H9 (cell line): ENCODE measurements at regions not wholly inside any gene's neighbourhood (a gene's known extent, or its start where the extent isn't known, plus 50 kb on each side); places are given as distances from the start of the nearest gene placed in this dataset.

Source experiments
- DNase-seq: peaks from one replicate; pipeline ENCODE4 v3.0.0-alpha.2; 2017
- H2AFZ ChIP-seq: one replicate; pipeline ENCODE4 v1.6.1; 2013; ENCODE audit warnings: mild to moderate bottlenecking, low read length, control low read depth, moderate library complexity
- H2AK5ac ChIP-seq: 2 replicates; pipeline ENCODE4 v1.6.1; 2013; ENCODE audit warnings: low read length, control low read depth, mixed read lengths; ENCODE audit not compliant: insufficient read length
- H2BK120ac ChIP-seq: one replicate; pipeline ENCODE4 v1.6.1; 2013; ENCODE audit warnings: low read depth, mild to moderate bottlenecking, low read length, control low read depth, inconsistent platforms; ENCODE audit not compliant: poor library complexity, severe bottlenecking
- H2BK12ac ChIP-seq: 2 replicates; pipeline ENCODE4 v1.6.1; 2013; ENCODE audit warnings: low read length, control low read depth, mixed read lengths, low read depth; ENCODE audit not compliant: insufficient read length
- H2BK15ac ChIP-seq: 2 replicates; pipeline ENCODE4 v1.6.1; 2013; ENCODE audit warnings: low read depth, low read length, control low read depth
- H2BK20ac ChIP-seq: one replicate; pipeline ENCODE4 v1.6.1; 2013; ENCODE audit warnings: low read depth, mild to moderate bottlenecking, low read length, control low read depth, inconsistent platforms; ENCODE audit not compliant: poor library complexity, severe bottlenecking
- H2BK5ac ChIP-seq: 2 replicates; pipeline ENCODE4 v1.6.1; 2013; ENCODE audit warnings: low read length, control low read depth, mixed read lengths; ENCODE audit not compliant: insufficient read length
- H3K14ac ChIP-seq: 2 replicates; pipeline ENCODE4 v1.6.1; 2013; ENCODE audit warnings: low read length, control low read depth; ENCODE audit not compliant: insufficient read depth
- H3K18ac ChIP-seq: 2 replicates; pipeline ENCODE4 v1.6.1; 2013; ENCODE audit warnings: low read depth, mild to moderate bottlenecking, mixed read lengths, low read length, control low read depth; ENCODE audit not compliant: insufficient read length
- H3K23ac ChIP-seq: 2 replicates; pipeline ENCODE4 v1.6.1; 2013; ENCODE audit warnings: low read length, control low read depth, mixed read lengths, low read depth; ENCODE audit not compliant: insufficient read length
- H3K23me2 ChIP-seq: 2 replicates; pipeline ENCODE4 v1.6.1; 2013; ENCODE audit warnings: low read depth, mild to moderate bottlenecking, mixed read lengths, low read length, control low read depth; ENCODE audit not compliant: insufficient read length, poor library complexity, severe bottlenecking
- H3K27ac ChIP-seq: 2 replicates; pipeline ENCODE4 v1.5.1; 2013; ENCODE audit warnings: low read length, control low read depth, mixed read lengths, low read depth; ENCODE audit not compliant: insufficient read length
- H3K27me3 ChIP-seq: 2 replicates; pipeline ENCODE4 v1.6.1; 2013; ENCODE audit warnings: low read length, control low read depth, inconsistent platforms; ENCODE audit not compliant: insufficient read depth
- H3K4ac ChIP-seq: 2 replicates; pipeline ENCODE4 v1.6.1; 2013; ENCODE audit warnings: low read depth, mild to moderate bottlenecking, control low read depth, inconsistent platforms, low read length, moderate library complexity
- H3K4me1 ChIP-seq: 2 replicates; pipeline ENCODE4 v1.6.1; 2013; ENCODE audit warnings: low read length, control low read depth, inconsistent platforms; ENCODE audit not compliant: insufficient read depth
- H3K4me2 ChIP-seq: 2 replicates; pipeline ENCODE4 v1.6.1; 2013; ENCODE audit warnings: low read length, control low read depth, mixed read lengths; ENCODE audit not compliant: insufficient read length, insufficient read depth
- H3K56ac ChIP-seq: 2 replicates; pipeline ENCODE4 v1.6.1; 2013; ENCODE audit warnings: low read depth, mild to moderate bottlenecking, mixed read lengths, low read length, control low read depth; ENCODE audit not compliant: insufficient read length
- H3K79me1 ChIP-seq: 2 replicates; pipeline ENCODE4 v1.6.1; 2013; ENCODE audit warnings: low read depth, mild to moderate bottlenecking, moderate library complexity, low read length, control low read depth, inconsistent platforms; ENCODE audit not compliant: insufficient read depth, poor library complexity, severe bottlenecking
- H3K79me2 ChIP-seq: 2 replicates; pipeline ENCODE4 v1.6.1; 2013; ENCODE audit warnings: low read length, control low read depth, inconsistent platforms; ENCODE audit not compliant: insufficient read depth
- H3K9ac ChIP-seq: 2 replicates; pipeline ENCODE4 v1.6.1; 2013; ENCODE audit warnings: low read length, control low read depth, mixed read lengths; ENCODE audit not compliant: insufficient read length; ENCODE audit errors: extremely low read depth
- H3K9me3 ChIP-seq: one replicate; pipeline ENCODE4 v1.6.1; 2013; ENCODE audit warnings: low read depth, low read length, inconsistent platforms; ENCODE audit not compliant: control insufficient read depth
- H3T11ph ChIP-seq: one replicate; pipeline ENCODE4 v1.6.1; 2013; ENCODE audit warnings: mild to moderate bottlenecking, low read length, control low read depth, inconsistent platforms
- H4K20me1 ChIP-seq: one replicate; pipeline ENCODE4 v1.6.1; 2013; ENCODE audit not compliant: control insufficient read depth, insufficient read length, insufficient read depth
- H4K5ac ChIP-seq: 2 replicates; pipeline ENCODE4 v1.6.1; 2013; ENCODE audit warnings: low read depth, mild to moderate bottlenecking, mixed read lengths, low read length, control low read depth; ENCODE audit not compliant: insufficient read length
- H4K8ac ChIP-seq: replicated peaks from 2 replicates; pipeline ENCODE4 v1.6.1; 2013; ENCODE audit warnings: low read length, control low read depth, mixed read lengths, low read depth; ENCODE audit not compliant: insufficient read length
- H4K91ac ChIP-seq: 2 replicates; pipeline ENCODE4 v1.6.1; 2013; ENCODE audit warnings: low read depth, mild to moderate bottlenecking, moderate library complexity, mixed read lengths, low read length, control low read depth; ENCODE audit not compliant: insufficient read length
- H3K27ac Mint-ChIP-seq, 3 experiments: 2 replicates in 2 of 3; 3 replicates in 1 of 3; pipeline ENCODE4 v1.8.0; 2020 to 2021; ENCODE audit warnings: mixed read lengths in 3 of 3, mild to moderate bottlenecking in 1 of 3, moderate library complexity in 1 of 3
- H3K27me3 Mint-ChIP-seq: 2 replicates; pipeline ENCODE4 v1.8.0; 2021; ENCODE audit warnings: low read depth, mild to moderate bottlenecking, moderate library complexity, mixed read lengths
- H3K36me3 Mint-ChIP-seq, 3 experiments: 2 replicates in 2 of 3; 3 replicates in 1 of 3; pipeline ENCODE4 v1.8.0; 2020 to 2021; ENCODE audit warnings: low read depth in 3 of 3, mixed read lengths in 3 of 3; ENCODE audit not compliant: insufficient read depth in 1 of 3
- H3K4me1 Mint-ChIP-seq, 2 experiments: 2 replicates each; pipeline ENCODE4 v1.8.0; 2020; ENCODE audit warnings: mixed read lengths in 2 of 2
- H3K4me3 Mint-ChIP-seq, 2 experiments: 2 replicates in 1 of 2; 3 replicates in 1 of 2; pipeline ENCODE4 v1.8.0; 2020 to 2021; ENCODE audit warnings: mild to moderate bottlenecking in 2 of 2, mixed read lengths in 2 of 2, moderate library complexity in 1 of 2
- H3K9me3 Mint-ChIP-seq, 2 experiments: 2 replicates in 1 of 2; 3 replicates in 1 of 2; pipeline ENCODE4 v1.8.0; 2020; ENCODE audit warnings: mild to moderate bottlenecking in 2 of 2, mixed read lengths in 2 of 2, moderate library complexity in 1 of 2
- WGBS: extraction: QIAGEN DNeasy Blood & Tissue Kit; methylation state at CpG from one replicate; pipeline ENCODE4 v1.1.7; 2013; ENCODE audit warnings: missing lambda C conversion rate, low lambda C conversion rate, mixed read lengths; ENCODE audit not compliant: insufficient read length; ENCODE audit errors: extremely low coverage; 5-methylcytosine and 5-hydroxymethylcytosine counted together
- TF ChIP-seq, protein P1 (sequence below): fragments of 200-600 bp; sonication (generic); conservative IDR thresholded peaks from 3 replicates; pipeline ENCODE4 v1.8.0; 2021; ENCODE audit warnings: antibody characterized with exemption, mild to moderate bottlenecking

DNA sequence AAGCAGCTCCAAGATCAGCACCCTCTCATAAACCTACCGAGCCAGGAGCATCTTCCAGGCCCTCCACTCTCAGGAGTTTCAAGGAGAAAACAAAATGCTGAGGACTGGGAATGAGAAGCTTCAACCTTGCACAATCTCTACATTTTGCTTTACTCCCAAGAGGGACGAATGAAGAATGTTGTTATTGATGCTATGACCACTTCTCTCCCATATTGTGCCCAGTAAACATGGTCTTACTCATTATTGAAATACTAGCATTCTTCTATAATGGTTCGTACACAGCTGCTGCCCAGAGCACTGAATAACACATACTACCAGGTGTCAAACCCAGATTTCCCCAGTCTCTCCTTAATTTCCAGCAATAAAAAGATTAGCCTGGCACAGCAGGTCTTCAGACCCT lies 63.4 kb upstream of the BET1 start:
- H3K18ac ChIP-seq = no peak overlapping the region
- no peak overlapping the region for H3K4ac ChIP-seq
- H3K4me1 ChIP-seq = no peaks in the 10 kb centered on the region
- H3K79me2 ChIP-seq = no peaks in the 10 kb centered on the region
- Mint-ChIP-seq H3K27ac (no peak overlapping the region), H3K27me3 (no peaks in the 10 kb centered on the region), H3K4me1 (no peaks in the 10 kb centered on the region), H3K4me3 (no peak overlapping the region), H3K36me3 (no peaks in the 10 kb centered on the region), H3K9me3 (no peaks in the 10 kb centered on the region)
- DNase-seq = no peak
- H2BK20ac ChIP-seq = no peak overlapping the region
- no peak overlapping the region for H2AFZ ChIP-seq
- no peak overlapping the region for H3K23ac ChIP-seq
- H3K79me1 ChIP-seq = no peaks in the 10 kb centered on the region
- no peak overlapping the region for H3K4me2 ChIP-seq
- no peaks in the 10 kb centered on the region for H4K20me1 ChIP-seq
- H2BK15ac ChIP-seq = no peak overlapping the region
- no peak overlapping the region for H3K27ac ChIP-seq
- H3T11ph ChIP-seq = no peak overlapping the region
- no peak overlapping the region for H3K9ac ChIP-seq
- H2AK5ac ChIP-seq = no peak overlapping the region
- H2BK5ac ChIP-seq = no peak overlapping the region
- no peaks in the 10 kb centered on the region for H3K23me2 ChIP-seq
- no peak overlapping the region for H3K14ac ChIP-seq
- no peak overlapping the region for H2BK12ac ChIP-seq
- no peak overlapping the region for H4K5ac ChIP-seq
- no CpG with 5 or more reads among the region's 3 CpGs for WGBS
- no peak overlapping the region for H4K8ac ChIP-seq
- no peaks in the 10 kb centered on the region for H3K9me3 ChIP-seq
- no peaks in the 10 kb centered on the region for H3K27me3 ChIP-seq
- TF ChIP-seq, protein P1, sequence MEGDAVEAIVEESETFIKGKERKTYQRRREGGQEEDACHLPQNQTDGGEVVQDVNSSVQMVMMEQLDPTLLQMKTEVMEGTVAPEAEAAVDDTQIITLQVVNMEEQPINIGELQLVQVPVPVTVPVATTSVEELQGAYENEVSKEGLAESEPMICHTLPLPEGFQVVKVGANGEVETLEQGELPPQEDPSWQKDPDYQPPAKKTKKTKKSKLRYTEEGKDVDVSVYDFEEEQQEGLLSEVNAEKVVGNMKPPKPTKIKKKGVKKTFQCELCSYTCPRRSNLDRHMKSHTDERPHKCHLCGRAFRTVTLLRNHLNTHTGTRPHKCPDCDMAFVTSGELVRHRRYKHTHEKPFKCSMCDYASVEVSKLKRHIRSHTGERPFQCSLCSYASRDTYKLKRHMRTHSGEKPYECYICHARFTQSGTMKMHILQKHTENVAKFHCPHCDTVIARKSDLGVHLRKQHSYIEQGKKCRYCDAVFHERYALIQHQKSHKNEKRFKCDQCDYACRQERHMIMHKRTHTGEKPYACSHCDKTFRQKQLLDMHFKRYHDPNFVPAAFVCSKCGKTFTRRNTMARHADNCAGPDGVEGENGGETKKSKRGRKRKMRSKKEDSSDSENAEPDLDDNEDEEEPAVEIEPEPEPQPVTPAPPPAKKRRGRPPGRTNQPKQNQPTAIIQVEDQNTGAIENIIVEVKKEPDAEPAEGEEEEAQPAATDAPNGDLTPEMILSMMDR = no peak
- H4K91ac ChIP-seq = no peak overlapping the region
- no peak overlapping the region for H2BK120ac ChIP-seq
- H3K56ac ChIP-seq = no peak overlapping the region
